AG04449 (cell line): ENCODE measurements at regions not wholly inside any gene's neighbourhood (a gene's known extent, or its start where the extent isn't known, plus 50 kb on each side); places are given as distances from the start of the nearest gene placed in this dataset.

ENCODE experiments used
- CTCF ChIA-PET: fragments of 350-600 bp; formaldehyde crosslinking; extraction: SDS; loops from one replicate; lab custom pipeline; 2021; ENCODE audit warnings: antibody characterized with exemption; lab: Yijun Ruan, JAX
- POLR2A ChIA-PET: fragments of 400-600, 350-600 bp; formaldehyde crosslinking; extraction: SDS; loops from one replicate; lab custom pipeline; 2020; ENCODE audit warnings: antibody characterized with exemption, inconsistent platforms; lab: Yijun Ruan, JAX
- DNase-seq: peaks from one replicate; pipeline ENCODE4 v3.0.0-alpha.2; 2010; ENCODE audit warnings: low read depth, low spot score
- H3K4me3 ChIP-seq: 2 replicates; pipeline ENCODE4 v1.5.1; 2011; ENCODE audit warnings: low read depth, mild to moderate bottlenecking, control low read depth, low read length
- CTCF ChIP-seq: IDR thresholded peaks from one replicate; pipeline ENCODE4 v1.5.1; 2011; ENCODE audit warnings: mild to moderate bottlenecking, moderate library complexity, low read length, control low read depth, inconsistent platforms; ENCODE audit not compliant: insufficient read depth; ENCODE audit errors: missing control alignments

DNA sequence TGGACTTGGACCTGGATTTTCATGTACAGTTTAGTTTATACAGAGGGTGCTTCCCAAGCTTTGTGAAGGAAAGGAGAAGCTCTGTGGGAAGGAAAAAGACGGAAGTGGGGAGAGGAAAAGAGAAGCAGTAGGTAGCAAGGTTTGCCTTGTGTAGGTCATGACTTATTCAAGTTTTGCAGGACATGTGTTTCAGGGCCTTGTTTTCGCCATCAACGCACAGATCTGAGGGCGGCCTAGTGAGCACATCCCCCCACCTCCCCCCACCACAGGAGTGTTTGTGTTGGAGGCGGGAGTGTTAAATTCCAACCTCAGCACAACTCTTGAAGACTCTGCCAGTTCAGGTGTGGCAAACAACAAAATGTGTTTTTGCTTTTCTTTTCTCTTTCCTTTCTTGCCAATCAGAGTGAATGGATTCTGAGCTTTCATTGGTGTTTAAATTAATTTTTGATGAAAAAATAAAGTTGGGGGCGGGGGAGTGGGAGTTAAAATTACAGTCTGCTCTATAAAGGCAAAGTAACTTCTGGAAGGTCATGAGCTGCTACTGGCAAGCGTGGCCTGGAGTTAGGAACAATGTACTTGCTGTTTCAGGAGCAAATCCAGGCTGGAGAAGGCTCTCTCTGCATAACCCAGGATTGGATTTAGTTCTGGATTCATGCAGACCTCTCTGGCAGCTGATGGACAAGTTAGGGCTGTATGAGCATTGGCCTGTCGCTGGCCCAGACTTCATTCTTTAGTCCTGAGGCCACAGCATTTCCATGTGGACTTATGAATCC lies 338.5 kb downstream of the CD83 start:
- TF ChIP-seq CTCF: no peak
- H3K4me3 ChIP-seq: no peak overlapping the region
- DNase-seq: no peak
- ChIA-PET CTCF (interaction anchor here (1.3 kb wide), 1 partner anchor 14 kb away, joined by 3 read pairs; no protein-coding TSS in a partner anchor), POLR2A (no interaction called here)

- CTCF ChIA-PET: no interaction called here
- no peak overlapping the region for H3K4me3 ChIP-seq
- DNase-seq: no peak
- POLR2A ChIA-PET: no interaction called here
- TF ChIP-seq CTCF: no peak
Measured at GRCh38 chr6:14456941-14457340, 339.4 kb downstream of the CD83 start.

DNA sequence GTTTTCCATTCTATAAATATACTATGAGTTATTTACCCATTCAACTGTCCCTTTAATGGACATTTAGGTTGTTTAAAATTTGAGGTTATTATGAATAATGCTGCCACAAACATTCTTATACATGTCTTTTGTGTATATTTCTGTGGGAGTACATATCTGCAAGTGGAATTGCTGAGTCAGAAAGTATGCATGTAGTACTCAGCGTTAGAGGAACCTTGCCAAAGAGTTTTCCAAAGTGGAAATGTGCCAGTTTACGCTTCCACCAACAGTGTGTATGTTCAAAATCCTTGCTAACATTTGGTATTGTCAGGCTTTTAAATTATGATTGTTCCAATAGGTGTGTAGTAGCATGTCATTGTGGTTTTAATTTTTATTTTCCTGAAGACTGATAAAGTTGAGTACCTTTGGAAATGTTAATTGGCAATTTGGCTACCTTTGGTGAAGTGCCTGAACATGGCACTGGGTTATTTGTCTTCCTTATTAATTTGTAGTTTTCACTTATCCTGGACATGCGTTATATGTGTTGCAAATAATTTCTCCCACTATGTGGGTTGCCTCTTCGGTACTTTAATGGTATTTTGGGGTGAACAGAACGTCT lies 341.2 kb downstream of the CD83 start:
- no peak for TF ChIP-seq CTCF
- peak; percentile 55 for DNase-seq
- ChIA-PET POLR2A (no interaction called here), CTCF (no interaction called here)
- H3K4me3 ChIP-seq: no peak overlapping the region

- CTCF ChIA-PET: no interaction called here
- POLR2A ChIA-PET: no interaction called here
- H3K4me3 ChIP-seq: no peak overlapping the region
- DNase-seq: no peak
- TF ChIP-seq CTCF: no peak
Measured at GRCh38 chr6:14459315-14459714, 341.7 kb downstream of the CD83 start.

GRCh38 chr6:14460556-14460955 lies 343.0 kb downstream of the CD83 start:
- no peak for TF ChIP-seq CTCF
- ChIA-PET CTCF (no interaction called here), POLR2A (no interaction called here)
- H3K4me3 ChIP-seq: no peak overlapping the region
- no peak for DNase-seq

- TF ChIP-seq CTCF: no peak
- ChIA-PET POLR2A (no interaction called here), CTCF (no interaction called here)
- DNase-seq: no peak
- no peak overlapping the region for H3K4me3 ChIP-seq
Measured at GRCh38 chr6:14462135-14462534, 344.6 kb downstream of the CD83 start.
